T47D (cell line): ENCODE measurements at regions not wholly inside any gene's neighbourhood (a gene's known extent, or its start where the extent isn't known, plus 50 kb on each side); places are given as distances from the start of the nearest gene placed in this dataset.

Source experiments
- DNase-seq, 2 experiments: peaks; one replicate each; pipeline versions ENCODE4 v3.0.0 to v3.0.0-alpha.2; 2011 to 2012; ENCODE audit warnings: low read depth in 1 of 2, low spot score in 1 of 2
- JUND ChIP-seq: IDR thresholded peaks from 2 replicates; pipeline ENCODE4 v1.6.1; 2012; ENCODE audit warnings: low read depth
- in situ Hi-C: cut with HindIII; loops from 2 replicates; pipeline ENCODE4 v1.10.0; 2016; ENCODE audit warnings: low sequenced_read_pairs, low pct_unique_long_range_greater_than_20kb

DNA sequence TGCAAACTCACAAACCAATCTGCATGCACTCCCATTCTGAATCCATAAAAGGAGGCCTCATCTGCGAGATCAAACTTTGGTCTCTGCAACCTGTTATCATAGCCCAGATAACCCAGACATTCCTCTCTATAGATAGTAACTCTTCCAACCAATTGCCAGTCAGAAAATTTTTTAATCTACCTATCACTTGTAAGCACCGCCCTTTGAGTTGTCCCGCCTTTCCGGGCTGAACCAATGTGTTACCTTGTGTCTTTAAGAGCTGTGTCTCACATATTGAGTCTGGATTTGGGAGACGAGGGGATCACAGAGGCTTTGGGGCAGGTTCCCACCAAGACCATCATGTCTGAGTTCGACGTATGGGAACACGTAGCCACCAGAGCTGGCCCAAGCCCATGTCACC lies 91.1 kb upstream of the PPP1R26 start:
- in situ Hi-C loops, result no loop called here
- peak in 1 of 2 experiments; percentile 57 for DNase-seq
- no peak for TF ChIP-seq JUND

DNA sequence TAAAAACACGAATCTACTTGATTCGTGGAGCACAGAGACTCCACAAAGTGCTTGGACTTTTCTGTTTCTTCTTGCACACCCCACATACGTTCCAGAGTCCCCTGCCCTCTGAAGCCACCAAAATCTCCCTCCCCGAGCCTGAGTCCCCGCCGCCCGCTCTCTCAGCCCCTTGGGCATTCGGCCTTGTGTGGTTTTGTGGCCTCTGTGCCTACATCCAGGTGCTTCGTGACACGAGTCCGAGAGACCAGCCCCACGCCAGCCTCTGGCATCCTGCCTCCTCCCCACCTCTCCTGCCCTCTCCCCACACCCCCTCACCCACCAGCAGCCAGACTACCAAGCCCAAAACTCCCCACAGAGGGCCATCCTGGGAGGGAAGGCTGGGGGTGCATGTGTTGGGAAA lies 87.8 kb upstream of the PPP1R26 start:
- DNase-seq, result peak in 1 of 2 experiments; percentile 85
- no peak for TF ChIP-seq JUND
- in situ Hi-C loops, result no loop called here

DNA sequence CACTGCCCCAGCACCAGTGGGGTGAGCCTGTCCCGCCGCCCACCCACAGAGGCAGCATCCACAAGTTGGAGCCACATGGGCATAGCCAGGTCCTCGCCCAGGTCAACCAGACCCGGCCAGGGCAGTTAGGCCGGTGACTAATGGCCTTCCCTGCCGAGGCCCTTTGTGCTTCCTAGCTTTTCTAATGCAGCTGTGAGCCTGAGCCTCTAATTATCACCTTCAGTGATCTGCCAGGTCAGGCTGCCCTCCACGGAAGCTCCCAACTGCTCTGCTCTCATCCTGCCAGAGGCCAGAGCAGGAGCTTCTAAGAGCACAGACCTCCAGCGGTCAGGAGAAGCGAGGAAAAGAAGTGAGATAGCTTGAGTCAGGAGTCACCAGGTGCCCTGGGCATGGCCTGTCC lies 87.1 kb upstream of the PPP1R26 start:
- no peak for TF ChIP-seq JUND
- in situ Hi-C loops, result no loop called here

DNA sequence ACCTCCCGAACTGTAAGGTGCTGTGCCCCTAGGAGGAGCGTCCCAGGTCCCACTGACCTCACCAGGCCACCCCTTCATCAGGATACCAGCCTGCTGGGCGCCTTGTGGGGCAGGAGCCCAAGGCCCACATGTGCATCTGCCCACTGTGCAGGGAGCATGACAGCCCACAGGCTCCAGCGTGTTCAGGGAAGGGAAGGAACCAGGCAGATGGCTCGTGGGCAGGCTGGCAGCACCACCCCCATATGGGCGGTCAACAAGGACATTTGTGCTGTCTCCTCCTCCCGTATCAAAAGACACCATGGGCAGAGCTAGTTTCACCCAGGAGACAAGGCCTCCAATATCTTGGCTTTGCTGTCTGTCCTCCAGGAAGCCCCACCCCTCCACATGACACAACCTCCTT lies 85.5 kb upstream of the PPP1R26 start:
- in situ Hi-C loops, result no loop called here
- DNase-seq, result no peak
- no peak for TF ChIP-seq JUND

More for the DNA sequence above, 87.1 kb upstream of the PPP1R26 start:
- DNase-seq, result peak in 1 of 2 experiments; percentile 100

DNA sequence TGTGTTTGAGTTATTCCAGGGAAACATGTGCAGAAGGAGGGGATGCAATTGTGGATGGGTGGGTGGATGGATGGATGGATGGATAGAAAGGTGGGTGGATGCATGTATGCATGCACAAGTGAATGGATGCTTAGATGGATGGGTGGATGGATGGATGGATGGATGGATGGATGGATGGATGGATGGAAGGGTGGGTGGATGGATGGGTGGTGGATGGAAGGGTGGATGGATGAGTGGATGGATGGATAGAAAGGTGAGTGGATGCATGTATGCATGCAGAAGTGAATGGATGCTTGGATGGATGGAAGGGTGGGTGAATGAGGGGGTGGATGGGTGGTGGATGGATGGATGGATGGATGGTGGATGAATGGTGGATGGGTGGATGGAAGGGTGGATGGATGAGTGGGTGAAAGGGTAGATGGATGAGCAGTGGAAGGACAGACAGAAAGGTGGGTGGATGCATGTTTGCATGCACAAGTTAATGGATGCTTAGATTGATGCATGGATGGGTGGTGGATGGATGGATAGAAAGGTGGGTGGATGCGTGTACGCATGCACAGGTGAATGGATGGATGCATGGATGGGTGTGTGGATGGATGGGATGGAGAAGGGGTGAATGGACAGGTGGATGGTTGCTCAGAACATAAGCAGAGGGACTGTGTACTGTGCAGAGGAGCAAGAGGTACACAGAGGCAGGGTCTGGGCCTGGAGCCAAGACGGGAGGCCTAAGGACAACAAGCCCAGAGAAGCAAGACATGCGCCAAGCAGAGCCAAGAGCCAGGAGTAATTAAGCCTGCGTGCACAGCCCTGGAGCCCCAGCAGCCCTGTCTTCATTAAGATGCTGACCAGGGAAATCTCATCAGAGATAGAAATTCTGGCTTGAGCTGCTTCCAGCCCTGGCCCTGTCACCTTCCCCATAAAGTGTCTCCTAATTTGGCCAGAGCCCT lies 84.6 kb upstream of the PPP1R26 start:
- peak in 1 of 2 experiments; percentile 91 for DNase-seq
- in situ Hi-C loops, result no loop called here
- TF ChIP-seq JUND, result no peak

DNA sequence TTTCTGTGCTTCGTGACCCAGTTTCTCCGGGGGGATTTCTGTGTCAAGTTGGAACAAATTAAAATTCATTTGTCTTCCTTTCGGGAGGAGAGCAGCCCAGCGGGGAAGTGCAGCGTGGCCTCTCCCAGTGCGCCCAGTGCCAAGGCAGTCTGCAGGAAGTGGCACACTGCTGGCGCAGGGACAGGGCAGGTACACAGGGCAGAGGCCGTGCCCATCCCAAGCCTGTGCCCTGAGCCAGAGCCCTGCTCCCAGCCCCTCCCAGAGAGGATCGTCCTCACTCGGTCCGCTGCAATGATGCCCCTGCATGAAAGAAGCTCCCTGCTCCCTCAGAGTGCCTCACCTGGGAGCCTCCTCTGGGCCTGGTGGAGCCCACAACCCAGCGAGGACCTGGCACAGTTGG lies 82.4 kb upstream of the PPP1R26 start:
- no peak for DNase-seq
- no peak for TF ChIP-seq JUND
- in situ Hi-C loops, result no loop called here

DNA sequence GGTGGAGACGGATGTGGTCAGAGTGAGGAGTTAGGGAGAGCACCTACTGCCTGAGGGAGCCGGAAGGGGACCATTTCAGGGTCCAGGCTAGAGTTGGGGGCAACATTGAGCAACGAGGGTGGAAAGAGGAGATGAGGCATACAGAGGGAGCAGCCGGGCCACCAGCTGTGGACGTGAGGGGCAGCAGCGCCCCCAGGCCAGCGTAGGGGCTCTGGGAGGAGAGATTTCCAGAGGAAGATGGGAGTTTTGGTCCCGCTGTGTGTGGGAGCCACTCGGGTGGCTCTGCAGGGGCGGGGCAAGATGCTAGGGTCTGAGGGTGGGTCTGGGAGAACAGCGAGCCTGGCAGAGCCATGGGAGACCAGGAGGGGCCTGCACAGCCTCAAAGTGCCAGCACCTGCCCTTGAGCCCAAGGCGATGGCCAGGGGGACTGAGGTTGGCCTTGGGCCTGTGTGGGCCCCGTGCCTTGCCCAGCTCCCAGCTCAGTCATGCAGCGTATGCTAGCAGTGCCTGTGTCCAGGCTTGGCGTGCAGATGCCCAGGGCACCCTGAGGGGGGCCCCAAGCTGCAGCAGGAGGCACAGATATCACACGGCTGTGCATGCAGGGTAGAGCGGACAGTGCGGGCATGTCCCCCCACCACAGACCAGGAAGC lies 80.5 kb upstream of the PPP1R26 start:
- in situ Hi-C loops, result no loop called here
- TF ChIP-seq JUND, result no peak
- no peak for DNase-seq

DNA sequence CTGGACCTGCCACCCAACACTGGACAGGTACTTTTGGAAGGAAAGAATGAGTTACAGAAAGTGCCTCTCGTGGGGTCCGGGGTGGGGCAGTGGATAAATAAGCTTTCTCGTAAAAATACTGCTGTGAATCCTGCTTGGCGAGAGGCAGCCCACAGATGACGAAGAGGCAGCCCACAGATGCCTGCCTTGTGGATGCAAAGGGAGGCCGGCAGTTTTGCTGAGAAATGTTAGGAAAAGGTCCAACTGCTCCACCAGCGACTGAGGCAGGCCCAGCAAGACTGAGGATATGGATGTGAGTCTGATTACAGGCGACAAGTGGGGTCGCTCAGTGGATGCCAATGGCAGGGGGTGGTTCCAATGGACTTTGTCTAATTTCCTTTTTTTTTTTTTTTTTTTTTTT lies 79.1 kb upstream of the PPP1R26 start:
- no peak for DNase-seq
- no peak for TF ChIP-seq JUND
- in situ Hi-C loops, result loop anchor here (25.0 kb wide), 1 partner anchor 313 kb away; the partner anchor contains the start of gene OLFM1

DNA sequence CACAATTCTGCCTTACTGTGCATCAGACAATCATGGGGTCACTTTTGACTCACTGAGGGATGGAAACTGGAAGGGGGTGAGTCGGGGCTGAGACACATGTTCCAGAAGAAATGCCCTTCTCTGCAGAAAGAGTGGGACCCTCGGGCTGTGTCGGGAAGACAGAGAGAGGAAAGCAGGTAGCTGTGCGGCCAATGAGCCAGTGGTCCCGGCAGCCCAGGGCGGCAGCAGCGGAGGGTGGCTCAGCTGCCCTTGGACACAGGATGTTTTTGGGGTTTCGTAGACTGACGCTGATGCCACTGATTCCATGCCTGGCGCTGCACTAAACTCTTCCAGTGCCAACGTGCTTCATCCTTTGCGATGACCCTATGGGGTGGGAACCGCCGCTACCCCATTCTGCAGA lies 78.4 kb upstream of the PPP1R26 start:
- no peak for TF ChIP-seq JUND
- in situ Hi-C loops, result loop anchor here (25.0 kb wide), 1 partner anchor 314 kb away; the partner anchor contains the start of gene OLFM1
- no peak for DNase-seq

DNA sequence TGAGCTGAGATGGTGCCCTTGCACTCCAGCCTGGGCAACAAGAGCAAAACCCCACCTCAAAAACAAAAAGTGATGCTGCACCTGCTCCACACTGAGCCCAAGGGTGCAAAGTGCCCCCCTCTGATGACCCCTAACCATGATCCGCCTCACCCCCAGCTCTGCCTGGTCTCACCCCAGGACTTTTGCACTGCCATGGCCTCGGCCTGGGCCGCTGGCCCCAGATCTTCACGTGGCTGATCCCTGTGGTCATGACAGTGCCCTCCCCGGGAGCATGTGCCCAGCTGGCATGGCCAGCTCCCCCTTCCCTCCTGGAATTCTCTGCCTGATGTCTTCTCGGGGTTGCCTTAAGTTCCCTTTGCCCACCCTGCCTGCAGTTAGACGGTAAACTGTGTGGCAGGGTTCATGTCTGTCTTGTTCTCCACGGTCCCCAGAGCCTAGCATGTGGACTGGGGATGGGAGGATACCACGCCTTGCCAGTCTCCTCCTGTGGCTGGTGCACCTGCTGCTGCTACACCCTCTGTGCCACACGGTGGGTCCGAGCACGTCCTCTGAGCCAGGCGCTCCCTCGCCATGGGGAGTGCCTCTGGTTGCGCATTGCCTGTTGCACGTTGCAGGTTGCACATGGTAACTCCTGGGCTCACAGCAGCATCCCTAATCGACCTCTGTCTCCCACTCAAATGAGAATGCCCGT lies 77.4 kb upstream of the PPP1R26 start:
- no peak for DNase-seq
- TF ChIP-seq JUND, result no peak

DNA sequence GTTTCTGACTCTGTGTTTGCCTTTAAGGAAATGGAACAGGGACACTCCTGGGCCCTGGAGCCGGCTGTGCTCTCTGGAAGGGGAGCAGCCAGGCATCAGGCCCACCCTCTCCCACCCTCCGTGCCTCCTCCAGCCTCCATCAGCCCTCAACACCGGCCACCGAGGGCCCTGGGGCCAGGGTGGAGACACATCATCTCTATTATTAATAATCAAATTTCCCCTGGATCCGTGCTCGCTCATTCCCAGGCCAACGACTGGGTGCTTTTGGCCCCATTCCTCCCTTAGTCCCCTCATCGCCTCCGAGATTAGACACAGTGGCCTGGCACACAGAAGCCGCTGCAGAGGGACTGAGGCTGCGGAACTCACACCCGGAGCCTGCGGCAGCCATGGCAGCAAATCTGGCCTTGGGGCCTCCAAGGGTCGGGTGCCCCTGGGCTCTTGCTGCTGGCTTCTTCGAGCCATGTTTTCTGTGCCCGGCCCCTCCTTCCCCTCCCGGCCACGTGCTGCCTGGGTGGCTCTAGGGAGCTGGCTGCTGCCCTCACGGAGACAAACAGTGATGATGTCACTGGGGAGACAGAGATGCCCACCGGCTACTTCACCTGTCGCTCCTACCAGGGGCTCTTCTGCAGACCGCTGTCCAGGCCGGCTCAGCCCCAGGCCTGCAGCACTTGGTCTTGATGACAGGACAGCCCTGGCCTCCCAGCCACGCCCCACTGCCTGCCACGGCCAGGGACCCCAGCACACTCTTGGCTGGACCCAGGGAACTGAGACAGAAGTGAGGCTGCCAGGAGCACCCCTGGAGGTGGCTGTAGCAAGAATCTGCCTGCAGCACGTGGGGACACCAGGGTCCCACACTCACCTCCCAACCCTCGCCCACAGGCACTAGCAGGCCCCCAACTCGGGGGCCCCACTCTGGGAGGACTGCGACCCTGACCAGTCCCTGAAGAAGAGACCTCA lies 76.6 kb upstream of the PPP1R26 start:
- in situ Hi-C loops, result loop anchor here (25.0 kb wide), 1 partner anchor 316 kb away; the partner anchor contains the start of gene OLFM1
- TF ChIP-seq JUND, result no peak
- DNase-seq, result no peak

More for the DNA sequence above, 77.4 kb upstream of the PPP1R26 start:
- in situ Hi-C loops, result loop anchor here (25.0 kb wide), 1 partner anchor 315 kb away; the partner anchor contains the start of gene OLFM1
